ENCODE measurements at regions not wholly inside any gene's neighbourhood (a gene's known extent, or its start where the extent isn't known, plus 50 kb on each side); places are given as distances from the start of the nearest gene placed in this dataset.
"Not testable (repeated sequence)": the region's sequence is repeated elsewhere in the genome, so short reads cannot be mapped to it uniquely, and the experiment has no call there.

GRCh38 chr2:64919261-64919660 lies 69.9 kb upstream of the SLC1A4 start:
- no peak for DNase-seq

GRCh38 chr2:64922482-64923384 lies 66.5 kb upstream of the SLC1A4 start:
- DNase-seq: no peak

GRCh38 chr2:64923385-64923710 lies 65.9 kb upstream of the SLC1A4 start:
- no peak for DNase-seq

- no peak for DNase-seq
Measured at GRCh38 chr2:64924170-64924934, 64.8 kb upstream of the SLC1A4 start.

DNA sequence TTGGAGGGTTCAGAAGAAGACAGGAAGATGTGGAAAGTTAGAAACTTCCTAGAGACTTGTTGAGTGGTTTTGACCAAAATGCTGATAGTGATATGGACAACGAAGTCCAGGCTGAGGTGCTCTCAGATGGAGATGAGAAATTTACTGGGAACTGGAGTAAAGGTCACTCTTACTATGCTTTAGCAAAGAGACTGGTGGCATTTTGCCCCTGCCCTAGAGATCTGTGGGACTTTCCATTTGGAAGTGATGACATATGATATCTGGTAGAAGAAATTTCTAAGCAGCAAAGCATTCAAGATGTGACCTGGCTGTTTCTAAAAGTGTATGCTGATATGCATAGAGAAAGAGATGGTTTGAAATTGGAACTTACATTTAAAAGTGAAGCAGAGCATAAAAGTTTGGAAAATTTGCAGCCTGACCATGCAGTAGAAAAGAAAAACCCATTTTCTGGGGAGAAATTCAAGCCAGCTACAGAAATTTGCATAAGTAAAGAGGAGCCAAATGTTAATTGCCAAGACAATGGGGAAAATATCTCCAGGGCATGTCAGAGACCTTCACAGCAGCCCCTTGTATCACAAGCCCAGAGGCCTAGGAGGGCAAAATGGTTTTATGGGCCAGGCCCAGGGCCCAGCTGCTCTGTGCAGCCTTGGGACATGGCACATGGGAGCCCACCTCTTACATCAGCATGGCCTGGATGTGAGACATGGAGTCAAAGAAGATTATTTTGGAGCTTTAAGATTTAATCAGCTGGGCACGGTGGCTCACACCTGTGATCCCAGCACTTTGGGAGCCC lies 63.1 kb upstream of the SLC1A4 start:
- not testable (repeated sequence) for DNase-seq

DNA sequence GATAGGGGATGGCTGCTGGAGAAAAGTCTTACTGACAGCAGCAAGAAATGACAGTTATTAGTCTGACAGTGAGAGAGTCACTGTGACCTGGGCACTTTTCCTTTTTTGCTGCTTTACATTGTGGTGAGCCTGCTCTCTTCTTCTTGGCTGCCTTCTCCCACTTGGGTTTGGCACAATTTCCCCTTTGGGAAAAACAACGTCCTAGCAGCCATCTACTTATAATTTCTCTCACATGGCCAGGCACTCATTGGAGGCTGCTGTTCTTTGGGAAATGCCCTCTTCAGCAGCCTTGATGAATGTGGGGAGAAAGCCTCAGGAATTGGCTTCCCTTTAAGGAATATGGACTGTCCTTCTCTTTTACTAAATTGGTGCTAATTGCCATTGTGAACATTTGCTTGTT lies 60.4 kb upstream of the SLC1A4 start:
- DNase-seq: no peak

DNA sequence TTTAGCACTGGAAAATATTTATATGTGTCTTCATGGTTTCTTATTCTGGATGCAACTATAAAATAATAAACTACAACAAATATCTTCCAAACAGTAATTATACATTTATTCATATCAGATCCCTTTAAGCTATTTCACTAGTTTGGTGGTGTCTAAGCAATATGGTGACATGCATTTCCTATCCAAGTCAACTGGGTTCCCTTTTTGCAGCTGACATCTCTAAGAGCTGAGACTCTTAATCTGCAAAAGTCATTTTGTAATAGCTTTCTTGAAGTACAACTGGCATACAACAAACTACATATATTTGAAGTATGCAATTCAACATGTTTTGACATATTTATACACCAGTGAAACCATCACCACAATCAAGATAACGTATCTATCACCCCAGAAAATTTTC lies 59.9 kb upstream of the SLC1A4 start:
- no peak for DNase-seq

GRCh38 chr2:64930258-64930671 lies 58.9 kb upstream of the SLC1A4 start:
- no peak for DNase-seq

GRCh38 chr2:64931246-64932115 lies 57.7 kb upstream of the SLC1A4 start:
- DNase-seq: no peak

DNA sequence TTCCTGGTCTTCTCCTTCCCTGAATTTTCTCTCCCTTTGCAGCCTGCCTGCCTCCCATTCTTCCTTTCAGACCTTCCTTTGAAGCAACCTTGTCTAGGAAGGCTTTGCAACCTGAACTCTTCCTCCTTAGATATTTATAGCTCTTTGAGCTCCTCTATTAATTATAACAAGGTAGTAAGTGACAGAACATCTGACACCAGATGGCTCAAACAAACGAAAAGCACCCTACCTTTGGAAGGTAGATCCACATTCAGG lies 57.2 kb upstream of the SLC1A4 start:
- no peak for DNase-seq

GRCh38 chr2:64932371-64933216 lies 56.6 kb upstream of the SLC1A4 start:
- DNase-seq: no peak

- no peak for DNase-seq
Measured at GRCh38 chr2:64934530-64934929, 54.7 kb upstream of the SLC1A4 start.

DNA sequence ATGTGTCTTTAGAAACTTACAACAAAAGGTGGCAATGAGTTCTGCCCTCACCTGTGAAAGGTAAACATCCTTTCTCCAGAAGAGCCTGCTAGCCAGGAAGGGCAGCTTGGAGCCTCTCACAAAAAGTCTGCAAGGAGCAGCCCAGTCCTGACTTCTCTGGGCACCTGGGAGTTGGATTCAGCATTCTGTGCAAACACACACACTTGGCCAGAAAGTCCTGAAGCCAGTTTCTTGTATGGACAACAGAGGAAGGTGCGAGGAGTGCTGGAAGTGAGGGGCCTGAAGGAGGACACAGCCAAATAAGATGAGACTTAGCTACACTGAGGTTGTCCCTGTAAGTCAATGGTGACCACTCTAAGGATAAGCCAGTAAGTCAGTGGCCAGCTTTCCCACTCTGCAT lies 52.4 kb upstream of the SLC1A4 start:
- DNase-seq: no peak

- DNase-seq: not testable (repeated sequence)
Measured at GRCh38 chr2:64937314-64937686, 51.9 kb upstream of the SLC1A4 start.

GRCh38 chr2:64937687-64938491 lies 51.3 kb upstream of the SLC1A4 start:
- DNase-seq: no peak

- DNase-seq: no peak
Measured at GRCh38 chr2:64938607-64939285, 50.5 kb upstream of the SLC1A4 start.

- DNase-seq: no peak
Measured at GRCh38 chr2:64939332-64939917, 49.8 kb upstream of the SLC1A4 start.
